ENCODE measurements at regions not wholly inside any gene's neighbourhood (a gene's known extent, or its start where the extent isn't known, plus 50 kb on each side); places are given as distances from the start of the nearest gene placed in this dataset.

DNA sequence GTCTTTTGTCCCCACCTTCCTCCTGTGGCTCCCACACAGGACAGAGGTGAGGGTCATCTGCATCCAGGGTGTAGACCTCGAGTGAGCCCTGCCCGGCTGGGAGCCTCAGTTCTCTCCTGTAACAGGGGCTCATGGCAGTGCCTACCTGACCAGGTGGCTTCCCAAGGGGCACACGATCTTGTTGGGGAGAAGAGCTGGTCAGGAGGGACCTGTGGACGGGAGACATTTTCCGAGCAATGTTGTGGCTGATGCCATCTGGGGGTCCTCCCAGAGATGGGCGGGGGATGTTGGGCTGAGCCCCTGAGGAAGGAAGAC, 51.9 kb downstream of the CEBPB start:
- no peak for DNase-seq (ENCODE audit: low read depth in 2 of 2)

DNA sequence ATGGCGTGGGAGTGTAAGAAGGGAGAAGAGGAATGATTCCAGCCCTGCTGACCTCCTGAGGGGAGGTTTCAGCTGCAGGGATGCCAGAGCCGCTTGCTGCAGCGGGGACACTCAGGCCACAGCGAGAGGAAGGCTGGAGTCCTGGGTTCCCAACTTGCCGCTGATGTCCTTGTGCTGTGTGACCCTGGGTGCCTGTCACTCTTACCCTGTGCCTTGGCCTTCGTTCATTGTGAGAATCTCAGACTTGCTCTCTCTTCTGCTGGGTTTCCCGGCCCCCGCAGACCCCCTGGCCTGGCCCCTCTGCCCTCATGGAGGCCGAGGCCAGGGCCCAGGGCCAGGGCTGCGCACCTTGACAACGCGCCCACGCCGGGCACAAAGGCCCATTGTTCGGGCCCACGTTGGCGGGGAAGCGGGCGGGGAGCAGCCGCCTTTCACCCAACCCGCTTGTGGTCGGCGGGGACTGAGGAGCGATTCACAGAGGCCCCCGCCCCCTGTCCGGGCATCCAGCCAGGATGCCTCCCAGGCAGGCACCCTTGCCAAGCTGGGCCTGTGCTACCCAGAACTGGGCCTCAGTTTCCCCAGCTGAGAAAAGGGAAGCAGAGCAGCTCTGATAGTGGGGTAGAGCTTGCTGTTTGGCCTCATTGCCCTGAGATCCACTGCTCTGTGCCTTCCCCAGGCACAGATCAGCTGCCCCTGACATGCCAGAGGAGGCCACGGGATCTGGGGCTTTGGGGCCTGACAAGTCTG, 52.4 kb downstream of the CEBPB start:
- DNase-seq (ENCODE audit: low read depth in 2 of 2), result no peak

DNA sequence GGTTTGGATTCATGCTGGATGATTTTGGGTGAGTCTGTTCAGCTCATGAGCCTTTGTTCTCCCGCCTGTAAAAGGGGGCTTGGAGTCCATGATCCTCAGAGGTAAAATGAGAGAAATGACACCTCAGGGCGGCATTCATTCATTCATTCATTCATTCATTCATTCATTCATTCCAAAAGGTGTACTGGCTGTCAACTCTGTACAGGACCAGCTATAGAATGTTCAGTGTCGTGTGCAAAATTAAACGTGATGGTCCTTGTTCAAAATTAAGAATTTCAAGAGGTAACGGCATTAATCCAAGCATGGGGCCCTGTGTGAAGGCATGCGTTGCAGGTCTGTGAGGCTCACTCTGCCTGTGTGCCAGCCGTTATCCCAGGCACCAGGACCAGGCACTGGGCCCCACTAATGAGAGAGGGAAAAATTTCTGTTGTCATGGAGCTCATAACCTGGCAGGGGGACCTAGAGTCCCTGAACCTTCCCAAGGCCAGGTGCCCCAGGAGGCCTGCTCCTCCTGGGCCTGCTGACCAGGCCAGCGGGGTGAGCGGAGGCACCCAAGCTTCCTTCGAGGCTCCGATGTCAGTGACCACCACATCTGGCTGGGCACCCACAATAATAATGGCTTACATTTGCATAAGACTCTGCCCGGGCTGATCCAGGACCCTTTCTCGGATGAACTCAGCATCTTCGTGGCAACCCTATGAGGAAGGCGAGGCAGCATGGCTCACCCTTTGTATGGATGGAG, 53.2 kb downstream of the CEBPB start:
- DNase-seq (ENCODE audit: low read depth in 2 of 2), result no peak

DNA sequence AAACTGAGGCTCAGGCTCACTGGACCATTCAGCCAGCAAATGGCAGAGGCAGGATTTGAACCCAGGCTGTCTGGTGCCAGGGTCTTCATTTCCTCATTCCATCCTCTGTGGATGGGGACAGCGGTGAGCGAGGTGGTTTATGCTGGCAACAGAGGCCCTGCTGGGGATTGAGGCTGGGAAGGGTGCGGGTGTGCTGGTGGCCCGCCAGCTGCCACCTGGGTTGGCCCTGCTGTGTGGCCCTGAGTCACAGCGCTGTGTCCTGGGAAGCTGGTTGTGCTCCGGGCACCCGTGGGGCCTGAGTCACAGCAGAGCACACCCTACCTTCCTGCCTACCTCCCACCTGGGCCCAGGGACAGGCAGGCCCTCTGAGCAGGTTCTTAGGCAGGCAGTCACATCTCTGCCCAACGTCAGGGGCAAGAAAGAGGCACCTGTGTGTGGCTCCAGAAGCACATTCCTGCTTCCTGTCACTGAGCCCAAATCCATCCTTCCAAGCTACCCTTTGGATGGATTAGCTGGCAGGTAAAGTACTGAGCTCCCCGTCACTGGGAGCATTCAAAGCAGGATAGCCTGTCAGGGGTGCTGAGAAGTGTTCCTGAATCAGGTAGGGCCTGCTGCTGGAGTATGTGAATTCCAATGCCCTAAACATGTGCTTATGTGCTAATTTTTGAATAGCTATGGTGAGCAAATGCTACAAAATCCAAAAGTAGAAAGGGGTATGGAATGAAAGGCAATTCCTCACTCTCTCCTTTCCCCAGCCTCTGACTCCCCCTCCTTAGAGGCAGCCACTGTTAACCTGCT, 53.9 kb downstream of the CEBPB start:
- DNase-seq (ENCODE audit: low read depth in 2 of 2), result no peak

DNA sequence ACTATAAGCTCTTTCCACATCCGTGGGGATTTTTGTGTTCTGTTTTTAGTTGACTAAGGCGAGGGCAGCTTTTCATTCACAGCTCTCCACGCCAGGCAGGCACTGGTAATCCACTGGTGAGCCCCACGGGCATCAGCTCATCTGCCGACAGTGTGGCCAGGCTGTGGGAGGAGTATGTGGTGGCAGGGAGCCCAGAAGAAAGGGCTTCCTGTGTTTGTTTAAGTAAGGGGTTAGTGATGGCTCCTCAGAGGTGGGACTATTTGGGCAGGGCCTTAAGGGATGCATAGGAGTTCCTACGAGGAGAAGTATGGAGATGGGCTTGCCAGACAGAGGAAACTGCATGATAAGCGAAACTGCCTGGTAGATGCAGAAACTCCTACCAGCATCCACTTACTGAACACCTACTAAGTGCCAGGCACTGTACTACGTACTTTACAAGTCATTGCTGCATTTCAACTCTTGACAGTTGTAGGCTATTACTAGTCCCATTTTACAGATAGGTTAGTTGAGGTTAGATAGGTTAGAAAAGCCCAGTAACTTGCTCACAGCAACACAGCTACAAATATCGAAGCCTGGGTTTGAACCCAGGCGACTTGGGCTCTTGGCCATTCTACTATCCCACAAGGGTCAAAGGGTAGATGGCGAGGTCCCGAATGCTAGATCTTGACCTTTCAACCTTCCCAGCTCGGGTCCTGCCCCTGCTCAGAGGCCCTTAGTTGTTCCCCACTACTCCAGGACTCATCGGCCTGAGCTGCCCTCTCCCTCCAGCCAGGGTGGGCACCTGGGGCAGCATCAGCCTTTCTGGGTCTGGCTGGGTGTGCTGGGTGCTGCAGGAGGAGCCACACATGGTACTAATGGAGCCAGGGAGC, 55.1 kb downstream of the CEBPB start:
- no peak for DNase-seq (ENCODE audit: low read depth in 2 of 2)

DNA sequence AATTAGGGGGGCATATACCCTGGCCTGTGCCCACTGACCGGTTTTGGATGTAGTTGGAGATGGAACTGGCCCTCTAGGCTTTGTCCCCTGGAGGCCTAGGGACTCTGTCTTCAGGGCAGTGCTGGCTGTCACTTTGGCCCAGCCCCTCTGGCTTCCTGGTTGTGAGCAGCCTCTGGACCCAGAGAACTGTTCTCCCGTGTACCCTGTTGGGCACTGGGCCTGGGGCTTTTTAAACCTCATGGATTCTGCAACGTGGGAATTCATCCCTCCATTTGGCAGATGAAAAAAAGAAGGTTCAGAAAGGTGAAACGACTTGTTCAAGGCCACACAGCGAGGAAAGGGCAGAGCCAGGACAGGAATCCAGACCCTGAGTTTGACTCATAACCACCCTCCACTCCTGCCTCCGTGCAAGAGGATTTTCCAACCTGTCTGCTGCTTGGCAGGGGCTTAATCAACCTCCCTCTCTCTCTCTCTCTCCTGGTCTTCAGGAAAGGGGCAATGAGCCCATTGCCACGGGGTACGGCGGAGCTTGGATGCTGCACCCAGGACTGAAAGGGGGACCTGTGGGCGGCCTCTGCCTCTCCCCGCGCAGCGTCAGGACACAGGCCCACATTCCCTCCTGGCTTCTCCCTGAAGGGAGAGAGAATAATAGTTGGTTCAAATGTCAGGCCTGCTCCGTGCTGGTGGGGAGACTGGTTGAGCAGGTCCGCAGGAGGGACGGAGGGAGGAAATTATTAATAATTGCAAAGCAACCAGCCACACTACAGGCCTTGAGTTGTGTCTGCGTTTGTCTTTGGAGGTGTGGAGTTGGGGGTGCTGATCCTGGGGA, 56.0 kb downstream of the CEBPB start:
- no peak for DNase-seq (ENCODE audit: low read depth in 2 of 2)

DNA sequence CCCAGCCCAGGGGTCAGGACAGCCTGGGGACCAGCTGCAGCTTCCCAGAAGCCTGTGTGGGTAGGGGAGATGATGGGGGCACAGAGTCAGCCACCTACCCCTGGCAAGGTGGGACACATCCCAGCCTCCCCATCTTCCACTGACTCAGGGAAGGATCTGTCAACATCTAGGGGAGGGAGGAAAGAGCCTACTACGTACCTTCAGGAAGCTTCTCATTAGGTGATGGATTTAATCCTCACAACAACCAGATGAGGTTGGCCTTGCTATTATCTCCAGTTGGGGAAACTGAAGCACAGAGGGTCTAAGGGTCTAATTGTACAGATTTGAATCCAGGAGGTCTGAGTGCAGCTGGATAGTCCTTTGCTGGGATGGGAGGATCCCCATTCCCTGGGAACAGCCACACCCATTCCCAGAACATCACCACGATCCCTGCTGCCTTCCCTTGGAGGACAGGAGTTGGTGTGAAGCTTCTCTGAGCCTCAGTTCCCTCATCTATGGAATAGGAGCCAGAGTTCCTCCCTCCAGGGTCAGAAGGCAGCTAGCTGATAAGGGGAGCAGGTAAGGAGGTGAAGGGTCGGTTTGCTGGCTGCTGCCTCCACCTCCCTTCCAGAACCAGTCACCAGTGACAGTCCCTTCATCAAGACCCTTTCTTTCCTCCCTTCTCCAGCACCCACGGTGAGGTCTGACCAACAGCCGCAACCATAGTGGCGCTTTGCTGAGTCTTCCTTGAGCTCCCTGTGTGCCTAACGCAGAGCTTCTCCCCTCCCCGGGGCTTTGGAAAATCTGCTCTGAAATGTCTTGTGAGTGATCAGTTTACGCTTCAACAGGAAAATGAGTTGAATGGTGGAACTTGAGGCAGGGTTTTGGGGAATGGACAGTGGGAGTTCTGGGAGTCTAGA, 56.8 kb downstream of the CEBPB start:
- no peak for DNase-seq (ENCODE audit: low read depth in 2 of 2)

DNA sequence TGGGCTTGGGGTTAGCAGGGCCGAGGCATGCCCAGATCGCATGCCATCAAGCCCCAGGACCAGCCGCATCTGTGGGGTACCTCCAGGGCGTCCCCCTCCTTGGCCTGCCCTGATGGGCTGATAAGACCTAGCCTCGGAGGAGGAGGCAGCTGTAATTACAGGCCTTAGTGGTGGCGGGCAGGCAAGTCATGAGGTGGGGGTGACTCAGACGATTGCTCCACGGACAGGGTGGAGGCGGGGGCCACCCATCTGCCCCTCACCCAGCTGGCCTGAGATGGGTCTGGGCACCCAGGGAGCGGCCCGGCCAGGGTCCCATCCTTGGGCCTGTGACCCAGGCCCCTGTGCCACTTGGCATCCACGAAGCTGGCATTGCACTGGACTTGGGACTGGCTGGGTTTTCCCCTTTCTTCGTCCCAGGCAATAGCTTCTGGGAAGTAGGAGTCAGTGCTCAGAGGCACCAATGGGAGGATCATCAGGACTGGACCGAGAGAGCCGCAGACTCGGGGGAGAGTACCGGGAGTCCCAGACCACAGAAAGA, 57.5 kb downstream of the CEBPB start:
- no peak for DNase-seq (ENCODE audit: low read depth in 2 of 2)

DNA sequence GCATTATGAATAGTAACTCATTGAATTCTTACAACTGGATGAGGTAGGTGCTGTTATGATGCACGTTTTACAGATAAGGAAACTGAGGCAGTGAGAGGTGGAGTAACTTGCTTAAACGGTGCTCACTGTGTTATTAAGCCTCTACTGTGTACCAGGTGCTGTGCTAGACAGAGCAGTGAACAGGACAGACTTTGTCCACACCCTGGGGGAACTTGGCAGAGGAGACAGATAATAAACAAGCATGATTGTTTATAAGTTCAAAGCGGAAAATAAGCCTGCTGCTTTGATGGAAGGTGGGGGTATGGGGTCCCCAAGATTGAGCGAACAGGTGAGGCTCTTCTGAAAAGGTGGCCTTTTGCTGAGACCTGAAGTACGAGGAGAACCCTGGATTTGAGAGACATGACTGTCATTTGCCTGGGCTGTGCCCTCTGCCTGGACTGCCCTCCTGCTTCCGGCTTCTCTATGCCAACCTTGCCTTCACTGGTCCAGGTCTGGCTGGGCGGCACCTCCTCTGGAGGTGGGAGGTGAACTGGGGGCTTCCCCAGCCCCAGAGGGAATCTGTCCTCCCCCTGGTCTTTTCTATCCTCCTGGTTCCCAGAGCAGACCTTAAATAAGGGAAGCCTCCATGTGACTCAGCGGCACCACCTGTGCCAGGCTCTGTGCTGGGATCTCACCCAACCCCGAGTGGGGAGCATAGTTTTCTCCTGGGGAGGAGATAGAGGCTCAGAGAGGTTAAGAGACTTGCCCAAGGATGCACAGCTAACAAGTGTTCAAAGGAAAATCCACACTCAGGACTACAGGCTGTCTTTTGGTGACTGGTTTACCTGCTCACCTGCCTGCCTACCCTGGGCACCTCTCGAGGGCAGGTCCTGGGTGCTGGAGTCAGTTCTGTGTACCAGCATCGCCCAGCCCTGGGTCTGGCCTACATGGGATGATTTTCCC, 59.1 kb downstream of the CEBPB start:
- DNase-seq (ENCODE audit: low read depth in 2 of 2), result no peak

DNA sequence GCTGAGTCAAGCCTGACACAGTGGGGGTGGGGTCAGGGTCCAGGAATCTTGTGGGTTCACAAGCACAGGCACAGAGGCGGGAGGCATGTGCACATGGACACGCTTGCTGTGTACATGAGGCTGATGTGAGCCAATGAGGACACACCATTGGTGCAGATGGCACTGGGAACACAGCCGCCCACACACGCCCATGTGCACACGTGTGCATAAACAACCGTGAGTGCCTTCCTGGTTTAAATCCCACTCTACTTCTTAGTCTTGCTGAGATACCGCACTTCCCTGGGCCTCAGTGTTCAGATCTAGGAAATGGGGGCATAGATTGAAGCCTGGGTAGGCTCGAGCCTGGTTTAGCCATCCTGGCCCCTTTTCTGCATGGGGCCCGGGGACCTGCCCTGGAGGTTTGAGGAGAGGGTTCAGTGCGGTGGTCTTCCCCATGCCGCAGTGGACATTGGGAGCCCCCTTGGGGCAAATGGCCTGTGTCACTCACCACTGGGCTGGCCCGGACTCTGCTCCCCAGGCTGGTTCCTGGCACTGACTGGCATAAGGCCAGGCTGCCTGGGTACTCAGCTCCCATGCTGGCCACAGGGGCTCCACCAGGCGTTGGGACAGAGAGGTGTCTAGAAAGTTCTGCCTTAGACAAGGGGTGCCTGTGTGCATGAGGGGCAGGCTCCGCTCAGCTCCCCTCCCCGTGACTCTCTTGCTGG, 60.2 kb downstream of the CEBPB start:
- DNase-seq (ENCODE audit: low read depth in 2 of 2), result no peak

DNA sequence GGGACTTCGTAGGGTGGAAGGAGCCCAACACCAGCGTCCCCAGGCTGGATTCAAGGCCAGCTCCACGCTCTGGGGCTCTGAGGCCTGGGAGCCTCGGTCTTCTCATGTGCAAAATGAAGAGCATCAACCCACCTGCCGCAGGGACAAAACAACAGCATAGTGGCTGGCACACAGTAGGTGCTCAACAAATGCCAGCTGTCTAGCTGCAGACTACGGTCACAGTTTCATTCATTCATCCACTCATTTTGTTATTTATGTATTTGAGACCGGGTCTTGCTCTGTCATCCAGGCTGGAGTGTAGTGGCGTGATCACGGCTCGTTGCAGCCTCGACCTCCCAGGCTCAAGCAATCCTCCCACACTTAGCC, 60.7 kb downstream of the CEBPB start:
- DNase-seq (ENCODE audit: low read depth in 2 of 2), result no peak

DNA sequence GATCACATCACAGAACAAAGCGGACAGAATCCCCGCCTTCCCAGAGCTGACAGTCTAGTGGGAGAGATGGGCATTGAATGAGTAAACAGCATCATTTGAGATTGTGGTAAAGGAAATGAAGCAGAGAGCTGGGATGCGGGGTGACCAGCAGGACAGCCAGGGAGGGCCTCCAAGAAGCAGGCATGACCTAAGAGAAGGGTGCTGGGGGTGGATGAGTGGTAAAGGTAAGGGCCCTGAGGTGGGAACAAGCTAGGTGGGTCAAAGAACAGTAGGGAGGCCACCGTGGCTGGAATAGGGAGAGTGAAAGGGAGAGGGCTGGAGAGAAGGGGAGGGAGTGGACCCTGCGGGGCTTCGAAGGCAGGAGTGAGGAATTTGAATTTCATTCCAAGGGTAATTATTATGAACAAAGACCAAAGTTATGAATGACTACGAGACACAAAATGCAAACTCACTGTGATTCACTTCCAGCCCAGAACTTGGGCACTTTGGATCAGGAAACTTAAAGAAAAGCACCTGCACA, 61.4 kb downstream of the CEBPB start:
- no peak for DNase-seq (ENCODE audit: low read depth in 2 of 2)

DNA sequence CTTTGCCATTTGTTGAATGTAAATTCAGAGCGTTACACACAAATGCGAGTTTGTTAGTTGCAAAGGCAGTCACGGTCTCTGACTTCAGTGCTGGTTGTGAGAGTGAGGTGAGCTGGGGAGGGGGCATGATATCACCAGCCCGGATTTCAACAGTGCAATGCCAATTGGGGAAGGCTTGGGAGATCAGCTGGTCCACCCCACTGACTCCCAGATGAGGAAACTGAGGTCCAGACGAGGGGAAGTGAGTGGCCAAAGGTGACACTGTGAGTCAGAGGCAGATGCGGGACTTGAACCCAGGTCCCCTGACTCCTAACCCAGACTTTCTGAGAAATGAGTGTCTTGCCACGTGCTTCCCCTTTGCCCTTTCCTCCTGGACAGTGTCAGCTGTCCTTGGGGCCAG, 62.1 kb downstream of the CEBPB start:
- DNase-seq (ENCODE audit: low read depth in 2 of 2), result no peak

DNA sequence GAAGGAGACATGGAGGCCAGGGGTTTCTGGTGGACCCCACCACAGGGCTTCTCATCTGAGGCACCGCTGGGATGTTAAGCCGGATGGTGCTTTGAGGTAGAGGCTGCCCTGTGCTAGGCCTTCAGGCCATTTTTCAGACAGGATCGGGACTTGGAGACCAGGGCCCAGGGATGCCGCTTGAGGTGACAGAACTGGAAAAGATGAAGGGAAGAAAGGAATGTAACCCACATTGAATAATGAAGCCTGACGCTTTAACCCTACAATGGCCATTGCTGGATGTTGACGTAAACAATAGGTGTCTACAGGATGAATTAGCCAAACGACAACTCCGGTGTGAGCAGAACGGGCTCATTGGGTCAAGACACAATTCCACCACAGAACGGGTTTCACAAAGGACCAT, 62.5 kb downstream of the CEBPB start:
- DNase-seq (ENCODE audit: low read depth in 2 of 2), result no peak

DNA sequence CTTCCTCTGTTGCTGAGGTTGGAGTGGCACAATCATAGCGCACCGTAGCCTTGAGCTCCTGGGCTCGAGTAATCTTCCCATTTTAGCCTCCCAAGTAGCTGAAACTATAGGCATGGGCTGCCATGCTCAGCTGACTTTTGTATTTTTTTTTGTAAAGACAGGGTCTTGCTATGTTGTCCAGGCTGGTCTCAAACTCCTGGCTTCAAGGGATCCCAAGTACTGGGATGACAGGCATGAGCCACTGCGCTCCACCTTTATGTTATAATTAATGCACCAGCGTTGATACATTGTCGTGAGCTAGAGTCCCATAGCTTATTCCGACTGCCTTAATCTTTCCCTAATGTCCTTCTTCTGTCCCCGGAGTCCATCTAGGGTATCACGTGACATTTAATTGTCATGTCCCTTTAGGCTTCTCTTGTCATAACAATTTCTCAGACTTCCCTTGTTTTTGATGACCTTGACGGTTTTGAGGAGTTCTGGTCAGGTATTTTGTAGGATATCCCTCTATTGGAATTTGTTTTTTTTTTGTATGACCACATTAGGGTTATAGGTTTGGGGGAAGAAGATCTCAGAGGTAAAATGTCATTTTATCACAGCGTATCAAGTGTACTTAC, 63.9 kb downstream of the CEBPB start:
- DNase-seq (ENCODE audit: low read depth in 2 of 2), result no peak

DNA sequence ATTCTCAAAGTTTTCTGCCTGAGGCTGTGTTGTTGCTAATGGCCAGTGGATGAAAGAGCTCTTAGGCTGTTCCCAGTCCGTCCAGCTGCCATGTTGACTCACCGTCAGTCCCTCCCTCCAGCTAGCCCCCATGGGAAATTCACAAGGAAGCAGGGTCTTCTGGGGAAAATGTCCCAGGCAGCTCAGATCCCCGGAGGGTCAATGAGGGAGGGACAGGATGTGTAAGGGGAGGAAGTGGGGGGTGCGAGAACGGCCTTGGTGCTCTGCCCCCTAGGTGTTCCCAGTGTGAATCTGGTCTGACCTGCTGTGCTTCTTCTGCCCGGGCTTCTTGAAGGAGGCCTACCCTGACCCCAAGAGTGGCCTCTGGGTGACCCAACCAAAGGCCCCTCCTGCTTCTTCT, 65.9 kb downstream of the CEBPB start:
- no peak for DNase-seq (ENCODE audit: low read depth in 2 of 2)

DNA sequence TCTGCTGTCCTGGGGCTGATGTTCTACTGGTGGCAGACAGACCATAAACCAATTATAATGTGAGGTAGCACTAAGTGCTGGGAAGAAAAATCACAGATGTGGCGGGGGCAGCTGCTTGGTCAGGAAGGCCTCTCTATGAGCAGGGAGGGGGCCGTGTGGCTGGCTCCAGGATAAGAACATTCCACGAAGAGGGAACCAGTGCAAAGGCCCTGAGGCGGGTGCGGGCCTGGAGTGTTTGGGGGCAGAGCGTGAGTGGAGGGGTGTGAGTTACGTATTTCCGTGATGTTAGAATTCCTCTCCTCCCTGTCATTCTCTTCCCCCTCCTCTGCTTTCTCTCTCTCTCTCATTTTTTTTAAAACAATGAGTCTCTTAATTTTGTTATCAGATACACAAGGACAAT, 67.2 kb downstream of the CEBPB start:
- no peak for DNase-seq (ENCODE audit: low read depth in 2 of 2)
